ENCODE measurements at regions not wholly inside any gene's neighbourhood (a gene's known extent, or its start where the extent isn't known, plus 50 kb on each side); places are given as distances from the start of the nearest gene placed in this dataset.

DNA sequence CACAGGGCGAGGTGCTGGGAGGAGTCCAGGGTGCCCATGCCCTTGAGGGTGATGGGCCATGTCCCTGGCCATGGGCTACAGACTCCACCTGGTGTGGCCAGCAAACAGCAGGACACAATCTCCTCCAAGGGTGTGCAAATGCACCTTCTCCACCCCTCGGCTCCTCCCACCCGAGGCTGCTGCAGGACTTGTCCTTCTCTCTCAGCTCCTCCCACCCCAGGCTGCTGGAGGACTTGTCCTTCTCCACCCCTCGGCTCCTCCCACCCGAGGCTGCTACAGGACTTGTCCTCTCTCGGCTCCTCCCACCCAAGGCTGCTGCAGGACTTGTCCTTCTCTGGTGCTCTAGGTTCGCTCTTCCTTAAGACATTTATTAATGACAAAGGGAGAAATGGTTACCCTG lies 57.3 kb upstream of the SNTG2 start:
- TF ChIP-seq EZH2 (IDR thresholded peaks at IDR 0.05; ENCODE audit: low read depth, unreplicated experiment) (no peak), EZH2phosphoT487 (IDR thresholded peaks at IDR 0.05; ENCODE audit: unreplicated experiment) (no peak), CREB1 (CRISPR knock-in tag; IDR thresholded peaks at IDR 0.05; ENCODE audit: low read depth) (no peak)
- TF ChIP-seq, protein P1, sequence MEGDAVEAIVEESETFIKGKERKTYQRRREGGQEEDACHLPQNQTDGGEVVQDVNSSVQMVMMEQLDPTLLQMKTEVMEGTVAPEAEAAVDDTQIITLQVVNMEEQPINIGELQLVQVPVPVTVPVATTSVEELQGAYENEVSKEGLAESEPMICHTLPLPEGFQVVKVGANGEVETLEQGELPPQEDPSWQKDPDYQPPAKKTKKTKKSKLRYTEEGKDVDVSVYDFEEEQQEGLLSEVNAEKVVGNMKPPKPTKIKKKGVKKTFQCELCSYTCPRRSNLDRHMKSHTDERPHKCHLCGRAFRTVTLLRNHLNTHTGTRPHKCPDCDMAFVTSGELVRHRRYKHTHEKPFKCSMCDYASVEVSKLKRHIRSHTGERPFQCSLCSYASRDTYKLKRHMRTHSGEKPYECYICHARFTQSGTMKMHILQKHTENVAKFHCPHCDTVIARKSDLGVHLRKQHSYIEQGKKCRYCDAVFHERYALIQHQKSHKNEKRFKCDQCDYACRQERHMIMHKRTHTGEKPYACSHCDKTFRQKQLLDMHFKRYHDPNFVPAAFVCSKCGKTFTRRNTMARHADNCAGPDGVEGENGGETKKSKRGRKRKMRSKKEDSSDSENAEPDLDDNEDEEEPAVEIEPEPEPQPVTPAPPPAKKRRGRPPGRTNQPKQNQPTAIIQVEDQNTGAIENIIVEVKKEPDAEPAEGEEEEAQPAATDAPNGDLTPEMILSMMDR (conservative IDR thresholded peaks at IDR 0.05; ENCODE audit: low read depth in 2 of 2), result no peak
- TF ChIP-seq, protein P2, sequence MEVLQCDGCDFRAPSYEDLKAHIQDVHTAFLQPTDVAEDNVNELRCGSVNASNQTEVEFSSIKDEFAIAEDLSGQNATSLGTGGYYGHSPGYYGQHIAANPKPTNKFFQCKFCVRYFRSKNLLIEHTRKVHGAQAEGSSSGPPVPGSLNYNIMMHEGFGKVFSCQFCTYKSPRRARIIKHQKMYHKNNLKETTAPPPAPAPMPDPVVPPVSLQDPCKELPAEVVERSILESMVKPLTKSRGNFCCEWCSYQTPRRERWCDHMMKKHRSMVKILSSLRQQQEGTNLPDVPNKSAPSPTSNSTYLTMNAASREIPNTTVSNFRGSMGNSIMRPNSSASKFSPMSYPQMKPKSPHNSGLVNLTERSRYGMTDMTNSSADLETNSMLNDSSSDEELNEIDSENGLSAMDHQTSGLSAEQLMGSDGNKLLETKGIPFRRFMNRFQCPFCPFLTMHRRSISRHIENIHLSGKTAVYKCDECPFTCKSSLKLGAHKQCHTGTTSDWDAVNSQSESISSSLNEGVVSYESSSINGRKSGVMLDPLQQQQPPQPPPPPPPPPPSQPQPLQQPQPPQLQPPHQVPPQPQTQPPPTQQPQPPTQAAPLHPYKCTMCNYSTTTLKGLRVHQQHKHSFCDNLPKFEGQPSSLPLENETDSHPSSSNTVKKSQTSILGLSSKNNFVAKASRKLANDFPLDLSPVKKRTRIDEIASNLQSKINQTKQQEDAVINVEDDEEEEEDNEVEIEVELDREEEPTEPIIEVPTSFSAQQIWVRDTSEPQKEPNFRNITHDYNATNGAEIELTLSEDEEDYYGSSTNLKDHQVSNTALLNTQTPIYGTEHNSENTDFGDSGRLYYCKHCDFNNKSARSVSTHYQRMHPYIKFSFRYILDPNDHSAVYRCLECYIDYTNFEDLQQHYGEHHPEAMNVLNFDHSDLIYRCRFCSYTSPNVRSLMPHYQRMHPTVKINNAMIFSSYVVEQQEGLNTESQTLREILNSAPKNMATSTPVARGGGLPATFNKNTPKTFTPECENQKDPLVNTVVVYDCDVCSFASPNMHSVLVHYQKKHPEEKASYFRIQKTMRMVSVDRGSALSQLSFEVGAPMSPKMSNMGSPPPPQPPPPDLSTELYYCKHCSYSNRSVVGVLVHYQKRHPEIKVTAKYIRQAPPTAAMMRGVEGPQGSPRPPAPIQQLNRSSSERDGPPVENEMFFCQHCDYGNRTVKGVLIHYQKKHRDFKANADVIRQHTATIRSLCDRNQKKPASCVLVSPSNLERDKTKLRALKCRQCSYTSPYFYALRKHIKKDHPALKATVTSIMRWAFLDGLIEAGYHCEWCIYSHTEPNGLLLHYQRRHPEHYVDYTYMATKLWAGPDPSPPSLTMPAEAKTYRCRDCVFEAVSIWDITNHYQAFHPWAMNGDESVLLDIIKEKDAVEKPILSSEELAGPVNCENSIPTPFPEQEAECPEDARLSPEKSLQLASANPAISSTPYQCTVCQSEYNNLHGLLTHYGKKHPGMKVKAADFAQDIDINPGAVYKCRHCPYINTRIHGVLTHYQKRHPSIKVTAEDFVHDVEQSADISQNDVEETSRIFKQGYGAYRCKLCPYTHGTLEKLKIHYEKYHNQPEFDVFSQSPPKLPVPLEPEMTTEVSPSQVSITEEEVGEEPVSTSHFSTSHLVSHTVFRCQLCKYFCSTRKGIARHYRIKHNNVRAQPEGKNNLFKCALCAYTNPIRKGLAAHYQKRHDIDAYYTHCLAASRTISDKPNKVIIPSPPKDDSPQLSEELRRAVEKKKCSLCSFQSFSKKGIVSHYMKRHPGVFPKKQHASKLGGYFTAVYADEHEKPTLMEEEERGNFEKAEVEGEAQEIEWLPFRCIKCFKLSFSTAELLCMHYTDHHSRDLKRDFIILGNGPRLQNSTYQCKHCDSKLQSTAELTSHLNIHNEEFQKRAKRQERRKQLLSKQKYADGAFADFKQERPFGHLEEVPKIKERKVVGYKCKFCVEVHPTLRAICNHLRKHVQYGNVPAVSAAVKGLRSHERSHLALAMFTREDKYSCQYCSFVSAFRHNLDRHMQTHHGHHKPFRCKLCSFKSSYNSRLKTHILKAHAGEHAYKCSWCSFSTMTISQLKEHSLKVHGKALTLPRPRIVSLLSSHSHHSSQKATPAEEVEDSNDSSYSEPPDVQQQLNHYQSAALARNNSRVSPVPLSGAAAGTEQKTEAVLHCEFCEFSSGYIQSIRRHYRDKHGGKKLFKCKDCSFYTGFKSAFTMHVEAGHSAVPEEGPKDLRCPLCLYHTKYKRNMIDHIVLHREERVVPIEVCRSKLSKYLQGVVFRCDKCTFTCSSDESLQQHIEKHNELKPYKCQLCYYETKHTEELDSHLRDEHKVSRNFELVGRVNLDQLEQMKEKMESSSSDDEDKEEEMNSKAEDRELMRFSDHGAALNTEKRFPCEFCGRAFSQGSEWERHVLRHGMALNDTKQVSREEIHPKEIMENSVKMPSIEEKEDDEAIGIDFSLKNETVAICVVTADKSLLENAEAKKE (CRISPR knock-in tag; IDR thresholded peaks at IDR 0.05), result no peak

Data from GM23338 (cell line).